Transverse colon (tissue), 3 donors: ENCODE measurements at regions not wholly inside any gene's neighbourhood (a gene's known extent, or its start where the extent isn't known, plus 50 kb on each side); places are given as distances from the start of the nearest gene placed in this dataset.

ENCODE experiments used
- CTCF ChIP-seq, 5 experiments: fragments of 200-600 bp in 3 of 5; fragments of 450-650 bp in 2 of 5; sonication (generic) in 3 of 5; IDR thresholded peaks; 1 replicate in 2 of 5; 2 replicates in 3 of 5; pipeline ENCODE4 v1.5.1; 2016 to 2017; ENCODE audit warnings: antibody characterized with exemption in 5 of 5, inconsistent platforms in 3 of 5, mild to moderate bottlenecking in 2 of 5, moderate library complexity in 1 of 5
- POLR2A ChIP-seq: fragments of 450-650 bp; IDR thresholded peaks from one replicate; pipeline ENCODE4 v1.6.1; 2016; ENCODE audit warnings: antibody characterized with exemption, mild to moderate bottlenecking, moderate library complexity

- no peak for TF ChIP-seq POLR2A
- TF ChIP-seq CTCF (IDR thresholded peaks at IDR 0.05) = no peak
These were observed 617.1 kb upstream of the INTU start for GRCh38 chr4:127015667-127016117.
